ENCODE measurements at regions not wholly inside any gene's neighbourhood (a gene's known extent, or its start where the extent isn't known, plus 50 kb on each side); places are given as distances from the start of the nearest gene placed in this dataset.
"Not testable (repeated sequence)": the region's sequence is repeated elsewhere in the genome, so short reads cannot be mapped to it uniquely, and the experiment has no call there.

GRCh38 chr21:6093419-6093818 is 4428.0 kb upstream of the TPTE start:
- TF ChIP-seq ZFP30 (CRISPR knock-in tag; IDR thresholded peaks at IDR 0.05); CSDC2 (CRISPR knock-in tag; IDR thresholded peaks at IDR 0.05); PATZ1 (CRISPR knock-in tag; IDR thresholded peaks at IDR 0.05; ENCODE audit: borderline replicate concordance): not testable (repeated sequence)
- TF ChIP-seq, protein P1, sequence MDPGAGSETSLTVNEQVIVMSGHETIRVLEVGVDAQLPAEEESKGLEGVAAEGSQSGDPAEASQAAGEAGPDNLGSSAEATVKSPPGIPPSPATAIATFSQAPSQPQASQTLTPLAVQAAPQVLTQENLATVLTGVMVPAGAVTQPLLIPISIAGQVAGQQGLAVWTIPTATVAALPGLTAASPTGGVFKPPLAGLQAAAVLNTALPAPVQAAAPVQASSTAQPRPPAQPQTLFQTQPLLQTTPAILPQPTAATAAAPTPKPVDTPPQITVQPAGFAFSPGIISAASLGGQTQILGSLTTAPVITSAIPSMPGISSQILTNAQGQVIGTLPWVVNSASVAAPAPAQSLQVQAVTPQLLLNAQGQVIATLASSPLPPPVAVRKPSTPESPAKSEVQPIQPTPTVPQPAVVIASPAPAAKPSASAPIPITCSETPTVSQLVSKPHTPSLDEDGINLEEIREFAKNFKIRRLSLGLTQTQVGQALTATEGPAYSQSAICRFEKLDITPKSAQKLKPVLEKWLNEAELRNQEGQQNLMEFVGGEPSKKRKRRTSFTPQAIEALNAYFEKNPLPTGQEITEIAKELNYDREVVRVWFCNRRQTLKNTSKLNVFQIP (CRISPR knock-in tag; IDR thresholded peaks at IDR 0.05; ENCODE audit: borderline replicate concordance, low read depth), result not testable (repeated sequence)

All from SK-N-SH treated with all-trans-retinoic acid at 6 μM for 48 hours (cell line).